ENCODE measurements at regions not wholly inside any gene's neighbourhood (a gene's known extent, or its start where the extent isn't known, plus 50 kb on each side); places are given as distances from the start of the nearest gene placed in this dataset.

DNA sequence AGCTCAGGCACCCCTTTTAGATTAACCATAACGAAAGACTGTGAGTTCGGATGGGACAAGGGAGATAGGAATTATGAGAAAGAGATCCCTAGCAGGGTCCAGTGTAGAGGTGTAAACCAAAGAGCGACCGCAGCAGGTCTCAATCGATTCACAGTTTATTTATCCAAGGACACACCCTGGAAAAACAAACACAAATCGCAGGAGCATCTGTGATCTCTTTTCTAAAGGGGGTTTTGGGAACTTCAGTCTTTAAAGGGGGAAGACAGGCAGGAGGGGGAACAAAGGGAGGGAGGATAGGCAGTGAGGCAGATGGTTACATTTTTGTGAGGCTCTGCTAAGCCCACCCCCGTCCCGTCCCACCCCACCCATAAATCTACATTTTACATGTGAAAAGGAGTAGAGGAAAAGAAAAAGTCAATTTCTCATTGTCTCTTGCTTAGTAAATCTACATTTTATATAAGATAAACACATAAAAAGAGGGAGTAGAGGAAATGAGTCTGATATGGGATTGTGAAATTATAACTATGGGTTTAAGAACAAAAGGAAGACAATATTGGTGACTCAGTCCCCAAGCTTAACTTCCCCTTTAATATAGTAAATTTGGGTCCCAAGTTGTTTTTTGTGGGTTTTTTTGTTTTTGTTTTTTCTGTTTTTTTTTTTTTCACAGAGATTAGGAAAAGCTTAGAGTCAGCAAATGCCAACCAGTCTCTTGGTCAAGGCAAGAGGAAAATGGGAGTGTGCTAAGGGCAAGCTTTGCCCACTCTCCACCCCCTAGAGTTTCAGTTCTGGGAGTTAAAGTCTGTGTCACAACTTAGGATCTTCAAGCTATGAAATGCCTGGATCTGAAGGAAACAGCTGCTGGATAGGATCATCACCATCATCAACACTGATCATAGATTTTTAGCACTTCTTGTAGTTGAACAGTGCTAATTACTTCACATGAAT, 160.9 kb upstream of the CDH5 start:
- TF ChIP-seq EP300 (IDR thresholded peaks at IDR 0.05; ENCODE audit: borderline replicate concordance) = no peak
- TF ChIP-seq YY1 (IDR thresholded peaks at IDR 0.05; ENCODE audit: low read depth) = no peak
- TF ChIP-seq, protein P1, sequence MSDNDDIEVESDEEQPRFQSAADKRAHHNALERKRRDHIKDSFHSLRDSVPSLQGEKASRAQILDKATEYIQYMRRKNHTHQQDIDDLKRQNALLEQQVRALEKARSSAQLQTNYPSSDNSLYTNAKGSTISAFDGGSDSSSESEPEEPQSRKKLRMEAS (IDR thresholded peaks at IDR 0.05) = no peak
- no peak for TF ChIP-seq CEBPB (IDR thresholded peaks at IDR 0.05)
- no peak for TF ChIP-seq CREB1 (IDR thresholded peaks at IDR 0.05; ENCODE audit: low read depth)
- TF ChIP-seq, protein P2, sequence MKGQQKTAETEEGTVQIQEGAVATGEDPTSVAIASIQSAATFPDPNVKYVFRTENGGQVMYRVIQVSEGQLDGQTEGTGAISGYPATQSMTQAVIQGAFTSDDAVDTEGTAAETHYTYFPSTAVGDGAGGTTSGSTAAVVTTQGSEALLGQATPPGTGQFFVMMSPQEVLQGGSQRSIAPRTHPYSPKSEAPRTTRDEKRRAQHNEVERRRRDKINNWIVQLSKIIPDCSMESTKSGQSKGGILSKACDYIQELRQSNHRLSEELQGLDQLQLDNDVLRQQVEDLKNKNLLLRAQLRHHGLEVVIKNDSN (IDR thresholded peaks at IDR 0.05) = no peak
- no peak for TF ChIP-seq ZBTB7A (IDR thresholded peaks at IDR 0.05; ENCODE audit: low read depth)
- TF ChIP-seq TAF1 (IDR thresholded peaks at IDR 0.05; ENCODE audit: low read depth) = no peak
- TF ChIP-seq TCF12 (IDR thresholded peaks at IDR 0.05; ENCODE audit: low read depth) = no peak

All from Ishikawa (cell line).